HL-60 (cell line): ENCODE measurements at regions not wholly inside any gene's neighbourhood (a gene's known extent, or its start where the extent isn't known, plus 50 kb on each side); places are given as distances from the start of the nearest gene placed in this dataset.
"Not testable (repeated sequence)": the region's sequence is repeated elsewhere in the genome, so short reads cannot be mapped to it uniquely, and the experiment has no call there.

ENCODE experiments used
- CTCF ChIP-seq: IDR thresholded peaks from one replicate; pipeline ENCODE4 v1.5.1; 2011; ENCODE audit warnings: low read length, control low read depth, inconsistent platforms; ENCODE audit not compliant: insufficient read depth
- GABPA ChIP-seq: IDR thresholded peaks from 2 replicates; pipeline ENCODE4 v1.6.1; 2012; ENCODE audit warnings: low read depth
- POLR2AphosphoS5 ChIP-seq: IDR thresholded peaks from 2 replicates; pipeline ENCODE4 v1.6.1; 2012; ENCODE audit warnings: low read depth
- REST ChIP-seq: IDR thresholded peaks from 2 replicates; pipeline ENCODE4 v1.6.1; 2012; ENCODE audit warnings: low read depth; ENCODE audit not compliant: insufficient replicate concordance

- TF ChIP-seq CTCF, POLR2AphosphoS5, REST, GABPA: not testable (repeated sequence)
Measured at GRCh38 chr2:40013962-40014361, 234.9 kb upstream of the THUMPD2 start.
